ENCODE measurements at regions not wholly inside any gene's neighbourhood (a gene's known extent, or its start where the extent isn't known, plus 50 kb on each side); places are given as distances from the start of the nearest gene placed in this dataset.

DNA sequence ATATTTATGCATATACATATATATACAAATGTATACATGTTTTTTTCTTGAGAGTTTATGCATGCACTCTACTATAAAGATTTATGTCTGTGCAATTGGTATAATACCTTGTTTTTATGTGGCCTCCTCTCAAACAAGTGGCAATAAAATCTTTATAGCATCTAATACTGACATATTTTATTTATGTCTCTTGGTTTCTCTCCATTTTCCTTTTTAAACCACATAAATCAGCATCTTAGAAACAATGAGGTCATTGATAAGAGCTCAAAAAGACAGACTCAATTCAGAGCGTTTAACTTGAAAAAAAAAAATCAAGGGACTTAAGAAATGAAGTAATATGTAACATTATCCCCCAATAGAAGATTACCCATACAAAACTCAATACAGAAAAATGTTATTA is 1442.2 kb upstream of the ALCAM start:
- no peaks in the 10 kb centered on the region for H3K36me3 ChIP-seq
- TF ChIP-seq POLR2AphosphoS5 (IDR thresholded peaks at IDR 0.05) = no peak
- no peak for TF ChIP-seq EP300 (IDR thresholded peaks at IDR 0.05)
- no peak for TF ChIP-seq POLR2A (IDR thresholded peaks at IDR 0.05; ENCODE audit: low read depth)
- TF ChIP-seq CTCF (IDR thresholded peaks at IDR 0.05) = no peak
- intact Hi-C loops (cut with DNase I) = no loop called here
- no peaks in the 10 kb centered on the region for H3K27me3 ChIP-seq
- no peaks in the 10 kb centered on the region for H3K9me3 ChIP-seq
- H3K27ac ChIP-seq (replicated peaks in 1 of 4) = no peak overlapping the region
- H3K4me1 ChIP-seq = no peaks in the 10 kb centered on the region
- WGBS = 72% methylated on average over 1 of the region's 1 CpG
- no peak for DNase-seq (ENCODE audit: extremely low spot score)
- no peak overlapping the region for H3K4me3 ChIP-seq

DNA sequence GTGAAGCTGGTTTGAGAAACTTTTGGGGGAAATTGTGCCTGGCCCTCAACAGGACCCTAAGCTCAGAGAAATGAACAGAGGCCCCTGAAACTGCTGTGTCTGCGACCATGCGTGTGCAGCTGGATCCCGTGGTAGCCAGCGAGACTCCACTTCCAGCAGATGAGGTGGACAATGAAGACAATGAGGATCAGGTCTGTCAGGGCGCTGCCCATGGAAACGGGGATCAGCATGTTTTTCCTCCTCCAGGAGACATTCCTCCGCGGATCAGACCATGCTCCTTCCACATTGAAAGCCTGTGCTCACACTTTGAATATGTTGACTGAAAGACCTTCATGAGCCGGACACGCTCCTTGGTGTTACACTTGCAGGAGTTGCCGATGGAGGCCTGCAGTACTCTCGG is 1439.8 kb upstream of the ALCAM start:
- Histone ChIP-seq H3K36me3 (no peaks in the 10 kb centered on the region), H3K4me1 (no peaks in the 10 kb centered on the region), H3K9me3 (no peaks in the 10 kb centered on the region), H3K27me3 (no peaks in the 10 kb centered on the region), H3K4me3 (no peak overlapping the region), H3K27ac (replicated peaks in 1 of 4) (no peak overlapping the region)
- DNase-seq (ENCODE audit: extremely low spot score) = no peak
- TF ChIP-seq EP300 (IDR thresholded peaks at IDR 0.05) (no peak), POLR2AphosphoS5 (IDR thresholded peaks at IDR 0.05) (no peak), CTCF (IDR thresholded peaks at IDR 0.05) (no peak), POLR2A (IDR thresholded peaks at IDR 0.05; ENCODE audit: low read depth) (no peak)
- intact Hi-C loops (cut with DNase I) = no loop called here
- WGBS = 89% methylated on average over 12 of the region's 12 CpGs

DNA sequence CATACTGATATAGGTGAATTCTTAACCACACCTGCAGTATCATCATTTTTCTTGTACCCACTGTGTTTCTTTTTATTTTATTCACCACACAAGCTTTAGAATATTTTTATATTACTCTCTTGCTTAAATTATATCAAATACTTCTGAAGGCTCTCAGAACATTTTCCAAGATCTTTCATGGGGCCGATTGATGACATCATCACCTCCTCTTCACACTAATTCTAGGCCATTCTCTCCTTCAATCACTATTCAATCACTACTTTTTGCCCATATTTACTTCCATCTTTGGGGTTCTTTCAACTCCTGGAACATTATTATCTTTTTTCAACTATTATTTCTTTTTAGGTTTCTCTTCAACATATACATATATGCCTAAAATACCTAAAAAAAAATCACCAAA is 1438.8 kb upstream of the ALCAM start:
- Histone ChIP-seq H3K4me1 (no peaks in the 10 kb centered on the region), H3K4me3 (no peak overlapping the region), H3K36me3 (no peaks in the 10 kb centered on the region), H3K9me3 (peaks cover 0 to 8% (median 0%) of the 10 kb centered on the region in 4 donors), H3K27me3 (no peaks in the 10 kb centered on the region), H3K27ac (replicated peaks in 1 of 4) (no peak overlapping the region)
- no peak for TF ChIP-seq POLR2AphosphoS5 (IDR thresholded peaks at IDR 0.05)
- TF ChIP-seq CTCF (IDR thresholded peaks at IDR 0.05) = no peak
- no peak for TF ChIP-seq POLR2A (IDR thresholded peaks at IDR 0.05; ENCODE audit: low read depth)
- TF ChIP-seq EP300 (IDR thresholded peaks at IDR 0.05) = no peak
- intact Hi-C loops (cut with DNase I) = no loop called here
- 95% methylated on average over 1 of the region's 1 CpG for WGBS
- DNase-seq (ENCODE audit: extremely low spot score) = no peak

GRCh38 chr3:103937094-103937493 is 1429.6 kb upstream of the ALCAM start:
- Histone ChIP-seq H3K27me3 (no peaks in the 10 kb centered on the region), H3K27ac (replicated peaks in 1 of 4) (no peak overlapping the region), H3K9me3 (peaks cover 0 to 8% (median 0%) of the 10 kb centered on the region in 4 donors), H3K4me3 (no peak overlapping the region), H3K36me3 (no peaks in the 10 kb centered on the region), H3K4me1 (no peaks in the 10 kb centered on the region)
- no peak for DNase-seq (ENCODE audit: extremely low spot score)
- intact Hi-C loops (cut with DNase I) = no loop called here
- TF ChIP-seq EP300 (IDR thresholded peaks at IDR 0.05) (no peak), POLR2A (IDR thresholded peaks at IDR 0.05; ENCODE audit: low read depth) (no peak), POLR2AphosphoS5 (IDR thresholded peaks at IDR 0.05) (no peak), CTCF (IDR thresholded peaks at IDR 0.05) (no peak)

GRCh38 chr3:103947062-103947461 is 1419.6 kb upstream of the ALCAM start:
- Histone ChIP-seq H3K4me1 (no peaks in the 10 kb centered on the region), H3K36me3 (no peaks in the 10 kb centered on the region), H3K27me3 (no peaks in the 10 kb centered on the region), H3K27ac (replicated peaks in 1 of 4) (no peak overlapping the region), H3K9me3 (no peaks in the 10 kb centered on the region), H3K4me3 (no peak overlapping the region)
- DNase-seq (ENCODE audit: extremely low spot score) = no peak
- TF ChIP-seq CTCF (IDR thresholded peaks at IDR 0.05) (no peak), POLR2A (IDR thresholded peaks at IDR 0.05; ENCODE audit: low read depth) (no peak), POLR2AphosphoS5 (IDR thresholded peaks at IDR 0.05) (no peak), EP300 (IDR thresholded peaks at IDR 0.05) (no peak)
- WGBS = 43% methylated on average over 2 of the region's 2 CpGs
- intact Hi-C loops (cut with DNase I) = no loop called here
